ENCODE measurements at regions not wholly inside any gene's neighbourhood (a gene's known extent, or its start where the extent isn't known, plus 50 kb on each side); places are given as distances from the start of the nearest gene placed in this dataset.

GRCh38 chr6:124885171-124885570 is 77.1 kb upstream of the RNF217 start:
- no peak overlapping the region for H3K4me3 ChIP-seq (ENCODE audit: low read depth, low read length)
- no peak for TF ChIP-seq CTCF (IDR thresholded peaks at IDR 0.05; ENCODE audit: low read depth, low read length, missing control alignments)
- H3K27ac ChIP-seq = no peak overlapping the region
- H3K36me3 ChIP-seq (replicated peaks) = no peaks in the 10 kb centered on the region
- in situ Hi-C loops (cut with HindIII; ENCODE audit: low pct_ligation_motif_present, low sequenced_read_pairs) = no loop called here
- H3K27me3 ChIP-seq (replicated peaks) = no peaks in the 10 kb centered on the region
- no peak for DNase-seq

DNA sequence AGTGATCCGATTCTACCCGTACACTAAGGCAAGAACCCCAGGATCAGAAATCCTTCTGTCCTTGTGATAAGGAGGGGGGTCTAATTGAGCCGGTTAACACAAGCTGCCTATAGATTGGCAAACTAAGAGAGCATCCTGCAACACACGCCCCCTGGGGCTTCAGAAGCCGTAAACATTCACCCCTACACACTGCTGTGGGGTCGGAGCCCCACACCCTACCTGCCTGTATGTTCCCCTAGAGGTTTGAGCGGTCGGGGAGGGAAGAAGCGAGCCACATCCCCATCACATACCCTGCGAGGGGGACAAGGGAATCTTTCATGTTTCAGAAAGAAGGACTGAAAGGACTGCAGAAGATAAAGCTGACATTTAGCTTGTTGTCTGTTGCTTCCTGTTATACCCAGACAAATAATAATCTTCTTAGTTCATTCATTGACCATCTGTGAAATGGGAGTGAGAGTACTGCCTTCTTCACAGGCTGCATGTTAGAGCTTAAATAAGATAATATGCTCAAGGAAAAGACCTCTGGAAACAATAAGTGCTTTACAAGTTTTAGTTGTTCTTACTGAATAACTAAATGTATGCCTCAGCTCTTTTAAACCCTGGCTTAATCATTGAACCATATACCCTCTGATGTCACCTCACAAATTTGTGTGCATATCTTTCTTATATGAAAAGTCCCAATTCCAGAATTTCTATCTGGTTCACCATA is 74.2 kb upstream of the RNF217 start:
- no peak for DNase-seq
- H3K36me3 ChIP-seq (replicated peaks) = no peaks in the 10 kb centered on the region
- in situ Hi-C loops (cut with HindIII; ENCODE audit: low pct_ligation_motif_present, low sequenced_read_pairs) = no loop called here
- H3K4me3 ChIP-seq (ENCODE audit: low read depth, low read length) = no peak overlapping the region
- no peaks in the 10 kb centered on the region for H3K27me3 ChIP-seq (replicated peaks)
- TF ChIP-seq CTCF (IDR thresholded peaks at IDR 0.05; ENCODE audit: low read depth, low read length, missing control alignments) = no peak
- H3K27ac ChIP-seq = no peak overlapping the region

DNA sequence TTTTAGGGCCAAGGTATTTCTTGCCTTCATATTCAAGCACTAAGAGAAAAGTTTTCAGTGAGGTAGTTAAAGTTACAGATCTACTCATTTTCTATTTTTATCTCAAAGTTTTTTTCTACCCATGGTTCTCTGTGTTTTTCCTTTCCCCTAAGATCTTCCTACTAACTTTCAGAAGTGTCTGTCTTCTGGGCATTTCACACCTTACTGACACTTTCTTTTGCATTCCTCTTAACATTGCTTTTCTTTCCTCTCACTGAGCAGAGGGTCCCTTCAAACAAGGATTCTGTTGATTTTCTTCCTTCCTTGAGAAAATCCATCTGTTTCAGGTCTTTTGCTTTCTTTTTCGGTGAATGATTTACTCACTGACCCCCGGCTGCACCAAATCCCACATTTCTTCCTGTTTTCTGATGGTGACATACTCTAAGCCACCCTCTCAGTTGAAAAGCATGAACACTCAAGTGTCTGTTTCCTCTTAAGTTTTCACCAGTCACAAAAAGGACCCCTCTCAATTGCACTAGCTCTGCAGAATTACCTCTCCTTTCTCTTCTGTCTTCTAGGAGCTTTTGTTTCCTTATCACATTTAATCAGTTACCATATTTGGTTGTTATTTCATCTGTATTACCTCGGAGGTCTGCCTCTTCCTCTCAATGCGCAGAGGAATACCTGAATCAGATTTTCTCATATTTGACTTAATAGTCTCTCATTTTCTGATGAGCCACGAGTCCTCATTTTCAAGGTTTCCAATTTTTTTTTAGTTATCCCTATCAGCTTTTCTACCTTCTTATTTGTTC is 73.5 kb upstream of the RNF217 start:
- Histone ChIP-seq H3K36me3 (replicated peaks) (no peaks in the 10 kb centered on the region), H3K27me3 (replicated peaks) (no peaks in the 10 kb centered on the region), H3K27ac (peak overlapping the region; percentile 44), H3K4me3 (ENCODE audit: low read depth, low read length) (peak overlapping the region; percentile 13)
- in situ Hi-C loops (cut with HindIII; ENCODE audit: low pct_ligation_motif_present, low sequenced_read_pairs) = no loop called here
- no peak for DNase-seq
- TF ChIP-seq CTCF (IDR thresholded peaks at IDR 0.05; ENCODE audit: low read depth, low read length, missing control alignments) = no peak

GRCh38 chr6:124901084-124901483 is 61.2 kb upstream of the RNF217 start:
- Histone ChIP-seq H3K27ac (no peak overlapping the region), H3K4me3 (ENCODE audit: low read depth, low read length) (no peak overlapping the region), H3K36me3 (replicated peaks) (no peaks in the 10 kb centered on the region), H3K27me3 (replicated peaks) (no peaks in the 10 kb centered on the region)
- no peak for DNase-seq
- in situ Hi-C loops (cut with HindIII; ENCODE audit: low pct_ligation_motif_present, low sequenced_read_pairs) = no loop called here
- no peak for TF ChIP-seq CTCF (IDR thresholded peaks at IDR 0.05; ENCODE audit: low read depth, low read length, missing control alignments)

DNA sequence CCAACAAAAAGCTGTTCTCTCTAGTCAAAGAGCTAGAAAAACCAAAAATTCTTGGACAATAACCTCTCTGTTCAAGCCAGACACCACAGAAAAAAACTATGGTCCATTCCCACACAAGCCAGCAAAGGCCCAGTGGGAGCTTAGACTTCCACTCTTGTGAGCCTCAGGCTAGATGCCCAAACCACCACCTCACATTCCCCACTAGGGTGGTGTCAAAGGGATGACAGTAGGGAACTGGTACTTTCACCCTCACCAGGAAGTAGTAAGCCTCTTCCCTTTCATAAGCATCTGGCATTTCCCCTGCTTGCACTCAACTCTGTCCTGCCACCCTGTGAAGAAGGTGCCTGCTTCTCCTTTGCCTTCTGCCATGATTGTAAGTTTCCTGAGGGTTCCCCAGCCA is 58.4 kb upstream of the RNF217 start:
- no peak overlapping the region for H3K27ac ChIP-seq
- no peak overlapping the region for H3K4me3 ChIP-seq (ENCODE audit: low read depth, low read length)
- H3K27me3 ChIP-seq (replicated peaks) = no peaks in the 10 kb centered on the region
- DNase-seq = no peak
- in situ Hi-C loops (cut with HindIII; ENCODE audit: low pct_ligation_motif_present, low sequenced_read_pairs) = no loop called here
- no peaks in the 10 kb centered on the region for H3K36me3 ChIP-seq (replicated peaks)
- no peak for TF ChIP-seq CTCF (IDR thresholded peaks at IDR 0.05; ENCODE audit: low read depth, low read length, missing control alignments)

All from brain microvascular endothelial cell (primary cell).